Fibroblast of skin of right biceps (primary cell): ENCODE measurements at regions not wholly inside any gene's neighbourhood (a gene's known extent, or its start where the extent isn't known, plus 50 kb on each side); places are given as distances from the start of the nearest gene placed in this dataset.
A peak's percentile ranks its signal among the peaks of the same experiment; 100 is the strongest.
"Not testable (repeated sequence)": the region's sequence is repeated elsewhere in the genome, so short reads cannot be mapped to it uniquely, and the experiment has no call there.

Experiments
- DNase-seq: peaks from one replicate; pipeline ENCODE4 v3.0.0-alpha.2; 2013

- DNase-seq, result no peak
Observed at GRCh38 chr13:79187917-79188690, 218.0 kb downstream of the RBM26 start.

DNA sequence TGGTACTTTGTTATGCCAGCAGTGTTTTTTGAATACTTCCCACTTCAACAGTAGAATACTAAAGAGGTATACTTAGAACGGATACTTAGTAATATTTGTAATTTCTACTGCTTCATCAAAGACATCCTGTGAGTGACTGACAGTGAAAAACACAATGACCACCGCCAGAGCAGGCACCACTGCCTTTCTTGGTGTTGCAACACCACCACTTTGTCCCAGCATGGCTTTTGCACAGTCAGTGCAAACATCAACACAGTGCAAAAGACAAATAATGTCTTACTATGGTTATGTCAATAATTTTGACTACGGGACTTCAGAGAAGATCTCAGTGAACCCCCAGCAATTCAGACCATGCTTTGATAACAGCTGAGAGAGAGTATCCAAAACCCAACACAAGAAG is 220.5 kb downstream of the RBM26 start:
- DNase-seq, result no peak

DNA sequence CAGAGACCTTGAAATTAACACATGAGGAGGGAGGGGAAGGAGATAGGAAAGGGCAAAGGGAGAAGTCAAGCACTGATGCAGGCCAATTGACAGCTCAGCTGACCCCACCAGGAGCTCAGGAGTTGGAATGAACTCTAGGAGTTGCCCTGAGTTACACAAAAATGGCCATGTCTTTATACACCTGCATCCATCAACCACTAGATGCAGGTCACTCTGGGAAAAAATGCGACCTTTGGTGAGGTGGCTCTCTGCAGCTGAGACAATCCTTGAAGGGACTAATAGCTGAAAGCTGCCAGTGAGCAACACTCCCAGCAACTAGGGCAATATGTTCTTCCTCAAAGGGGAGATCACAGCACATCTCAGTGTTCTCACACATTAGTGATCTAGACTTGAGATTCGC is 222.8 kb downstream of the RBM26 start:
- no peak for DNase-seq

GRCh38 chr13:79173691-79174090 is 232.4 kb downstream of the RBM26 start:
- DNase-seq, result not testable (repeated sequence)

DNA sequence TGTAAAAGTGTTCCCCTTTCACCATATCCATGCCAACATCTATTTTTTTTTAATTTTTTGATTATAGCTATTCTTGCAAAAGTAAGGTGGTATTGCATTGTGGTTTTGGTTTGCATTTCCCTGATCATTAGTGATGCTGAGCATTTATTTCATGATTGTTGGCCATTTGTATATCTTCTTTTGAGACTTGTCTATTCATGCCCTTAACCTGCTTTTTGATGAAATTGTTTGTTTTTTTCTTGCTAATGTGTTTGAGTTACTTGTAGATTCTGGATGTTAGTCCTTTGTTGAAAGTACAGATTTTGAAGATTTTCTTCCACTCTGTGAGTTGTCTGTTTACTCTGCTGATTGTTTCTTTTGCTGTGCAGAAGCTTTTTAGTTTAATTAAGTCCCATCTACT is 233.1 kb downstream of the RBM26 start:
- not testable (repeated sequence) for DNase-seq

DNA sequence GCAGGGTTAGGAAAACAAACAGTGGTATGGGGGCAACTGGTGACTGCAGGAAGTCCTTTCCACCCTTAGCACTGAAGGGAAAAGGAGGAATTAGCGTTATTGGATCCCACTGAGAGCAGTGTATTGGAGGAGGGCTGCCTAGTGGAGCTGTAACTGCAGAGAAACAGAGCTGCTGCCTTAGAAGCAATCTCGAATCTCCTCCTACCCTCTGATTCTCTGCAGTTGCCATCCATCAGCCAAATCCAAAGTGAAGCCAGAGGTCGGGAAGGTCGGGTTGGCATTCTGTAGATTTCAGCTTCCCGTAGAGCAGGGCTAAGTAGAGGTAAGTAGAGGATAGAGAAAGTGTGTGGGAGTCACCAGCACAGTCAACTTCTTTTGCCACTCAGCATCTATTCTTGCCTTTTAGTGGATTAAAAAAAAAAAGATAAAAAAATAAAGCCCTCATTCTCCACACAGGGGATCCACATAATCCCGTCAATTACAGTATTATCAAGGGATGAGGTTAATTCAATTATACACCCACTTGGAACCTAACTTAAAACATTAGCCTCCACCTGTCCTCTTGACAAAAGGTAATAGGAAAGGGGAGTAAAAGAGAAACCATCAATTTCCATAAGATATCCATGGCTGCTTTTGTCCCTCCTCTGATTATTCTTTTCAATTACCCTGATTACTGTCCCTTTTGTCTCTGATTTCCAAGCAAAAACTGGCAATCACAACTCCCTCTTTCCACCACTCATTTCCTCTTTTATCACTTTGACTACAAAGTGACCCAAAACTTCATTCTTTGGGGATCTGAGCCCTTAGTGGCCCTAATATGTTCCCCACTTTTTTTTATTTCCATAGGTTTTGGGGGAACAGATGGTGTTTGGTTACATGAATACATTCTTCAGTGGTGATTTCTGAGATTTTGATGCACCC is 234.7 kb downstream of the RBM26 start:
- no peak for DNase-seq

DNA sequence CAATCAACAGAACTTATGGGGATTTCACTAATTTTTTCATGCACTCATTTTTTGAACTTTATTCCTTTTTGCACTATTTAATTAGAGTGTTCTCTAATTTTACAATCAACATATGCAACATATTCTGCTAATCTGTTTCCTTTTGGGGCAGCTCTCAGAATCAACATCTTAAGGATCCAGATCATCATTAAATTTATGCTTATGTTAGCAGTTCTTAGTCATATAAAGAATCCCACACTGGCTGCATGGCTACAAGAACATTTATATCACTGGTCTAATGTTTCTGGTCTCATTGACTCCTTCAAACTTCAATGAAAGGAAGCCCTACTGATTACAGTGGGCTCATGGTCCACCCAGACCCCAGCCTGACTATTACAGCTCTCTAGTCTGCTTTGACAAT is 245.2 kb downstream of the RBM26 start:
- DNase-seq, result no peak

GRCh38 chr13:79155883-79156282 is 250.2 kb downstream of the RBM26 start:
- no peak for DNase-seq

DNA sequence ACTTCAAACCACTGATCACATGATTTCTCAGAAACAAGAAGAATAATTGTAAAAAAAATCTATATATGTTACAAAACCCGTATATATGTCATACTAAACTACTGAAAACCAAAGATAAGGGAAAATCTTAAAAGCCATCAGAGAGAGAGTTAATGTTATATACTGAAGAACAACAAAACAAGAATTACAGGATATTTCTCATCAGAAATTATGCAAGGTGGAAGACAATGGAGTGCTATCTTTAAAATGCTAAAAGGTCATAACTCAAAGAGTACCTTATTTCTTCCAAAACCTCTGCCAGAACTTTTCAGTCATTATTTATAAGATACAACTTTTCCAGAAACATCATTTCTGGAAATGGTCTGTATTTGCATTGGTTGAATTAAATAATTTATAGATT is 256.8 kb downstream of the RBM26 start:
- DNase-seq, result no peak

GRCh38 chr13:79141082-79141481 is 265.0 kb downstream of the RBM26 start:
- DNase-seq, result no peak

DNA sequence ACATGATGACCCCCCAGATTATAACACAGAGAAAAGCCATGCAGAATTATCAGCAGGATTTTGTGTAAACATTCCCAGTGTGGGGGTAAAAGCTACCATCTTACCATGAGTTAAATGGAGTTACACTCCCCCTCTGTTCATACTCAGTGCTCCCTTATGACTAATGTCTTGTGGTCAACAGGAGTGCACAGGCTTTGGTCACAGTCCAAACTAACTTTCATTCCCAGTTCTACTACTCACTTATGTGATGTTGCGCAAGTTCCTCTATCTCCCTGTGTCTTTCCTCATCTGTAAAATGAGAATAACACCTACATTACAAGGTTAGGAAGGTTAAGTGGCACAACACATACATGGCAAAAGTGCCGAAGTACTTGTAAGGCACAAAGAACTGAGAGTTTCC is 277.9 kb downstream of the RBM26 start:
- peak; percentile 35 for DNase-seq

GRCh38 chr13:79126706-79127105 is 279.3 kb downstream of the RBM26 start:
- DNase-seq, result no peak

DNA sequence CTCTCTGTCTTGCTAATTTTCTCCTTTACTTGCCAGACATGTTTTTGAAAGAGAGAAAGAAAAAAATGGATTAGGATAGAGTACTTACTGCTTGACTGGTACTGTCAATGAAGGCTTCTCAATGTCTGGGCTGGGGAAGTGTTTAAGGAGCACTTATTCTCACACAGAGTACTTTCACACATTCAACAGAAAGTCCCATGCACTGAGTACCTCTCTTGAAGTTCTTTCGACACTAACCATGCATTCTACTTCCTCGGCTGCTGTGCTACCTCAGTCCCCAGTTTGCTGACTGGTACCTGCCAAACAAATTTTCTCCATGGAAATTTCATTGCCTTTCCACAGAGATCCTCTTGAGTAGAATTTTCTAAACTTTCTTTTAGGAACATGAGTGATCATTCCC is 281.9 kb downstream of the RBM26 start:
- no peak for DNase-seq

DNA sequence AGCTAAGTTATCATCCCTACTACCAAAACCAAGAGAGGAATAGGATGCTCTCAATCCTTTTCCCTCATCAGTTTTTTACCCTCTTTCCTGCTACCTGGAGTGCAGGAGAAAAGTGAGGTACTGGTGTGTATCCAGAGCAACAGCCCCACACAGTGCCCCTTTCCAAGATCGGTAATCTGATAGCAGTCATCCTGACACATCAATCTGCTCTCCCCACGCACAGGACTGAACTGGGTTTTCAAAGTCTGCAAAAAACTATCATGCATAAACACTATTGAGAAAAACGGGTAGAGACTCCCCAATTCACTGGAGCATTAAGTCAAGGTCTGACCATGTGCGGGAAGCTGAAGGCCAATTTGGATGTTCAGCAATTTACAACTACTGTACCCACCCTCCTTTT is 284.8 kb downstream of the RBM26 start:
- no peak for DNase-seq

DNA sequence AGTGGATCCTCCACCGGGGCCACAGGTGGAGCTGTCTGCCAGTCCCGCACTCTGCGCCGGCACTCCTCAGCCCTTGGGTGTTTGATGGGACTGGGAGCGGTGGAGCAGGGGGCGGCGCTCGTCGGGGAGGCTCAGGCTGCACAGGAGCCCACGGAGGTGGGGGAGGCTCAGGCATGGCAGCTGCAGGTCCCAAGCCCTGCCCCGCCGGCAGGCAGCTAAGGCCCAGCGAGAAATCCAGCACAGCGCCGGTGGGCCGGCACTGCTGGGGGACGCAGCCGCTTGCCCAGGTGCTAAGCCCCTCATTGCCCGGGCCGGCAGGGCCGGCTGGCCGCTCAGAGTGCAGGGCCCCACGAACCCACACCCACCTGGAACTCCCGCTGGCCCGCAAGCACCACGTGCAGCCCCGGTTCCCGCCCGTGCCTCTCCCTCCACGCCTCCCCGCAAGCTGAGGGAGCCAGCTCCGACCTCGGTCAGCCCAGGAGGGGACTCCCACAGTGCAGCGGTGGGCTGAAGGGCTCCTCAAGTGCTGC is 286.4 kb downstream of the RBM26 start:
- DNase-seq, result no peak

- DNase-seq, result no peak
Observed at GRCh38 chr13:79112016-79112415, 294.0 kb downstream of the RBM26 start.

- no peak for DNase-seq
Observed at GRCh38 chr13:79108914-79109643, 297.0 kb downstream of the RBM26 start.

GRCh38 chr13:79098596-79098995 is 307.5 kb downstream of the RBM26 start:
- DNase-seq, result no peak

GRCh38 chr13:79097201-79097600 is 308.9 kb downstream of the RBM26 start:
- DNase-seq, result no peak

DNA sequence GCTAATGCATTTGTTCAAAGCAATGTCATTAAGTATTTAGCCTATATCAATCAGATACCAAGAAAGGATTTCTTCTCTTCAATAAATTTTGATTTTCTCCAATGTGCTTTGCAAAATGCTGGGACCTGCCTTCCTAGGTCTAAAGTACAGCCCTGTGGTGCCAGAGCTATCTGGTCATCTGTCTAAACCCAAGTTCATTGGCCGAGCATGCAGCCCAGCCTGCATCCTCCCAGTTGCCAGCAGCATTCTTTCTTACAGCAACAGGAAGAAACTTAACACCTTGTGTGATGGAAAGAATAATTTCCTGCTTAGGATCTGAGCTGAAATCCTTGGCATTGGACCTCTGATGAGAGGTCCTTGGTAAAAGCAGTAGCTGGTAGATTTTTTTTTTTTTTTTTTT is 310.0 kb downstream of the RBM26 start:
- DNase-seq, result no peak

DNA sequence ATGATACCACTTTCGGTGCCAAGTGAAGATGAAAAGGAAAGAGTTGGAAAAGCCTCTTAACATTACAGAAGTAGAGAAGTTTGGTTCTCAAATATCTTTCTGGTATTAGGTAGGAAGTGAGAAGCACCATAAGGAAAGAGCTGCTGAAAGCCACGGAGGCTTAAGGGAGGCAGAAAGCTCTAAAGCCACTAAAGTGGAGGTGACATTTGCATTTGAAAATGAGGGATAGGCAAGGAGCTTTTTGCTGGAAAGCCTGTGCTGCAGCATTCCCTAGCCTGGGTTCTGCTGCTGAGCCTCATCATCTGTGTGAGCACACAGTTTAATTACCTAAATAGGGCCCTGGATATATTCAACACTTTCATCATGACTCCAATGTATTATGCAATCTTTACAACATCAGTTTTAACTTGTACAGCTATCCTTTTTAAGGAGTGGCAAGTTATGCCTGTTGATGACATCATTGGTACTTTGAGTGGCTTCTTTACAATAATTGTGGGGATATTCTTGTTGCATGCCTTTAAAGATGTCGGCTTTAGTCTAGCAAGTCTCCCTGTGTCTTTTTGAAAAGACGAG is 315.4 kb downstream of the RBM26 start:
- no peak for DNase-seq

GRCh38 chr13:79084802-79085424 is 321.1 kb downstream of the RBM26 start:
- DNase-seq, result no peak
